ENCODE measurements at regions not wholly inside any gene's neighbourhood (a gene's known extent, or its start where the extent isn't known, plus 50 kb on each side); places are given as distances from the start of the nearest gene placed in this dataset.

GRCh38 chr12:131350943-131351318 is 360.0 kb upstream of the SFSWAP start:
- TF ChIP-seq CTCF (IDR thresholded peaks at IDR 0.05; ENCODE audit: poor library complexity) (no peak), EZH2phosphoT487 (IDR thresholded peaks at IDR 0.05; ENCODE audit: low read depth, severe bottlenecking, unreplicated experiment) (no peak), EZH2 (IDR thresholded peaks at IDR 0.05; ENCODE audit: borderline replicate concordance) (no peak)
